ENCODE measurements at regions not wholly inside any gene's neighbourhood (a gene's known extent, or its start where the extent isn't known, plus 50 kb on each side); places are given as distances from the start of the nearest gene placed in this dataset.

DNA sequence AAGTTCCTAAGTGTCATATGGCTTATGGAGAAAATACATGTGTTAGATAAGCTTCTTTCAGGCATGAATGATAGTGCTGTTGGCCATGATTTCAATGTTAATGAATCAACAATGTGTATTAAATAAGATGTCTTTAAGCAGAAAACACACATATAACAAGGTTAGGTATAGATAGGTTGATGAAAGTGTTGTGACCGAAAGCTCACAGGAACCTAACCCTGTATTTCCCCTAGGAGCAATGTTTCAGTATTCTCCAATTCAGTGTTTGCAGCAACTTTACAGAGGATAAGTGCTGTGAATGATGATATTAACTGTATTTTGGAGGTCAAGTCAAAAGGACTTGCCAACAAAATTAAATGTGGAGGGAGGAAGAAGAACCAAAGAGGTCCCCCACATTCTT lies 82.8 kb upstream of the PRDM11 start:
- DNase-seq (ENCODE audit: low read depth in 1 of 2, low spot score in 1 of 2), result no peak
- no peak overlapping the region for H3K27ac ChIP-seq (replicated peaks)
- TF ChIP-seq SPI1 (IDR thresholded peaks at IDR 0.05; ENCODE audit: borderline replicate concordance, low read depth) (no peak), POLR2AphosphoS5 (IDR thresholded peaks at IDR 0.05; ENCODE audit: low read depth) (no peak), GABPA (IDR thresholded peaks at IDR 0.05; ENCODE audit: low read depth) (no peak)
- TF ChIP-seq, protein P1, sequence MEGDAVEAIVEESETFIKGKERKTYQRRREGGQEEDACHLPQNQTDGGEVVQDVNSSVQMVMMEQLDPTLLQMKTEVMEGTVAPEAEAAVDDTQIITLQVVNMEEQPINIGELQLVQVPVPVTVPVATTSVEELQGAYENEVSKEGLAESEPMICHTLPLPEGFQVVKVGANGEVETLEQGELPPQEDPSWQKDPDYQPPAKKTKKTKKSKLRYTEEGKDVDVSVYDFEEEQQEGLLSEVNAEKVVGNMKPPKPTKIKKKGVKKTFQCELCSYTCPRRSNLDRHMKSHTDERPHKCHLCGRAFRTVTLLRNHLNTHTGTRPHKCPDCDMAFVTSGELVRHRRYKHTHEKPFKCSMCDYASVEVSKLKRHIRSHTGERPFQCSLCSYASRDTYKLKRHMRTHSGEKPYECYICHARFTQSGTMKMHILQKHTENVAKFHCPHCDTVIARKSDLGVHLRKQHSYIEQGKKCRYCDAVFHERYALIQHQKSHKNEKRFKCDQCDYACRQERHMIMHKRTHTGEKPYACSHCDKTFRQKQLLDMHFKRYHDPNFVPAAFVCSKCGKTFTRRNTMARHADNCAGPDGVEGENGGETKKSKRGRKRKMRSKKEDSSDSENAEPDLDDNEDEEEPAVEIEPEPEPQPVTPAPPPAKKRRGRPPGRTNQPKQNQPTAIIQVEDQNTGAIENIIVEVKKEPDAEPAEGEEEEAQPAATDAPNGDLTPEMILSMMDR (IDR thresholded peaks at IDR 0.05; ENCODE audit: insufficient read depth, low read length), result no peak
- TF ChIP-seq, protein P2, sequence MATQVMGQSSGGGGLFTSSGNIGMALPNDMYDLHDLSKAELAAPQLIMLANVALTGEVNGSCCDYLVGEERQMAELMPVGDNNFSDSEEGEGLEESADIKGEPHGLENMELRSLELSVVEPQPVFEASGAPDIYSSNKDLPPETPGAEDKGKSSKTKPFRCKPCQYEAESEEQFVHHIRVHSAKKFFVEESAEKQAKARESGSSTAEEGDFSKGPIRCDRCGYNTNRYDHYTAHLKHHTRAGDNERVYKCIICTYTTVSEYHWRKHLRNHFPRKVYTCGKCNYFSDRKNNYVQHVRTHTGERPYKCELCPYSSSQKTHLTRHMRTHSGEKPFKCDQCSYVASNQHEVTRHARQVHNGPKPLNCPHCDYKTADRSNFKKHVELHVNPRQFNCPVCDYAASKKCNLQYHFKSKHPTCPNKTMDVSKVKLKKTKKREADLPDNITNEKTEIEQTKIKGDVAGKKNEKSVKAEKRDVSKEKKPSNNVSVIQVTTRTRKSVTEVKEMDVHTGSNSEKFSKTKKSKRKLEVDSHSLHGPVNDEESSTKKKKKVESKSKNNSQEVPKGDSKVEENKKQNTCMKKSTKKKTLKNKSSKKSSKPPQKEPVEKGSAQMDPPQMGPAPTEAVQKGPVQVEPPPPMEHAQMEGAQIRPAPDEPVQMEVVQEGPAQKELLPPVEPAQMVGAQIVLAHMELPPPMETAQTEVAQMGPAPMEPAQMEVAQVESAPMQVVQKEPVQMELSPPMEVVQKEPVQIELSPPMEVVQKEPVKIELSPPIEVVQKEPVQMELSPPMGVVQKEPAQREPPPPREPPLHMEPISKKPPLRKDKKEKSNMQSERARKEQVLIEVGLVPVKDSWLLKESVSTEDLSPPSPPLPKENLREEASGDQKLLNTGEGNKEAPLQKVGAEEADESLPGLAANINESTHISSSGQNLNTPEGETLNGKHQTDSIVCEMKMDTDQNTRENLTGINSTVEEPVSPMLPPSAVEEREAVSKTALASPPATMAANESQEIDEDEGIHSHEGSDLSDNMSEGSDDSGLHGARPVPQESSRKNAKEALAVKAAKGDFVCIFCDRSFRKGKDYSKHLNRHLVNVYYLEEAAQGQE (IDR thresholded peaks at IDR 0.05; ENCODE audit: insufficient replicate concordance, low read depth), result no peak
- no peak overlapping the region for H3K4me3 ChIP-seq (replicated peaks; ENCODE audit: insufficient read depth, low read length)
- no peaks in the 10 kb centered on the region for H3K27me3 ChIP-seq (ENCODE audit: insufficient read depth, poor library complexity, severe bottlenecking)

DNA sequence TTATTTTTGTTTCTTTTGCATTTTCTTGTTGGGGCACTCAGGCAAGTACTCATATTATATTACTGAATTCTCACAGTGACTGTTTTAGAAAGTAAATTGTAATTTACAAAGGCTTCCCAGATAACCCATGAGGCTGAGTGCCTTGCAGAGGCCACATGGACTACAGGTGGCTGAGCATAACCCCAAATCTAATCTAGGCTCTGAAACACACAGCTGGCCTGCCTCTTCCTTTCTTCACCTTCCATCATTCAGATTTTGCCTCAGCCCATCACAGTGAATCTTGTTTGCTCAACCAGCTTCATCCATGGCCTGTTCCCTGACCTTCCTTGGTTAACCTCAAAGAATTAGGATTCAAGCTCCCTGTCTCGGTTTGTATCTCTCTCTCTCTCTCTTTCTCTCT lies 78.5 kb upstream of the PRDM11 start:
- H3K27ac ChIP-seq (replicated peaks), result no peak overlapping the region
- H3K4me3 ChIP-seq (replicated peaks; ENCODE audit: insufficient read depth, low read length), result no peak overlapping the region

DNA sequence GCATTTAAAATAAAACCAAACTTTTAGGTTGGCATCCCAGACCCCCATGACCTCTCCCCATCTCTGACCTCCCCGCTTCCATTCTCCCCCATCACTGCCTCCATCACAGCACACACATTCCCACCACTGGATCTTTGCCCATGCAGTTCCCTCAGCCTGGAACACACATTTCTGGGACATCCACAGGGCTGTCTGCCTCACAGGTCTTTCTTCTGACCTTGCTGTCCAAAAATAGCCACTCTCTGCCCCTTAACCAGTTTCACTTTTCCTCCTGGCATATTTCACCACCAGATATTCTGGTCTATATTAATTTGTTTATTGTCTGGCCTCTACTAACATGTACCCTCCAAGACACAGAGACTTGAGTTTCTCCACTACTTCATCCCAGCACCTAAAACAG lies 75.2 kb upstream of the PRDM11 start:
- Histone ChIP-seq H3K27ac (replicated peaks) (no peak overlapping the region), H3K27me3 (ENCODE audit: insufficient read depth, poor library complexity, severe bottlenecking) (no peaks in the 10 kb centered on the region), H3K4me3 (replicated peaks; ENCODE audit: insufficient read depth, low read length) (no peak overlapping the region)
- no peak for TF ChIP-seq GABPA (IDR thresholded peaks at IDR 0.05; ENCODE audit: low read depth)
- TF ChIP-seq, protein P2 (IDR thresholded peaks at IDR 0.05; ENCODE audit: insufficient replicate concordance, low read depth), result no peak
- no peak for TF ChIP-seq SPI1 (IDR thresholded peaks at IDR 0.05; ENCODE audit: borderline replicate concordance, low read depth)
- no peak for TF ChIP-seq POLR2AphosphoS5 (IDR thresholded peaks at IDR 0.05; ENCODE audit: low read depth)
- TF ChIP-seq, protein P1 (IDR thresholded peaks at IDR 0.05; ENCODE audit: insufficient read depth, low read length), result no peak
- DNase-seq (ENCODE audit: low read depth in 1 of 2, low spot score in 1 of 2), result no peak

More for the DNA sequence above, 78.5 kb upstream of the PRDM11 start:
- TF ChIP-seq, protein P1 (IDR thresholded peaks at IDR 0.05; ENCODE audit: insufficient read depth, low read length), result no peak
- TF ChIP-seq GABPA (IDR thresholded peaks at IDR 0.05; ENCODE audit: low read depth) (no peak), POLR2AphosphoS5 (IDR thresholded peaks at IDR 0.05; ENCODE audit: low read depth) (no peak), SPI1 (IDR thresholded peaks at IDR 0.05; ENCODE audit: borderline replicate concordance, low read depth) (no peak)
- TF ChIP-seq, protein P2 (IDR thresholded peaks at IDR 0.05; ENCODE audit: insufficient replicate concordance, low read depth), result no peak
- no peaks in the 10 kb centered on the region for H3K27me3 ChIP-seq (ENCODE audit: insufficient read depth, poor library complexity, severe bottlenecking)
- DNase-seq (ENCODE audit: low read depth in 1 of 2, low spot score in 1 of 2), result no peak

Data from HL-60 (cell line).